ENCODE measurements at regions not wholly inside any gene's neighbourhood (a gene's known extent, or its start where the extent isn't known, plus 50 kb on each side); places are given as distances from the start of the nearest gene placed in this dataset.

DNA sequence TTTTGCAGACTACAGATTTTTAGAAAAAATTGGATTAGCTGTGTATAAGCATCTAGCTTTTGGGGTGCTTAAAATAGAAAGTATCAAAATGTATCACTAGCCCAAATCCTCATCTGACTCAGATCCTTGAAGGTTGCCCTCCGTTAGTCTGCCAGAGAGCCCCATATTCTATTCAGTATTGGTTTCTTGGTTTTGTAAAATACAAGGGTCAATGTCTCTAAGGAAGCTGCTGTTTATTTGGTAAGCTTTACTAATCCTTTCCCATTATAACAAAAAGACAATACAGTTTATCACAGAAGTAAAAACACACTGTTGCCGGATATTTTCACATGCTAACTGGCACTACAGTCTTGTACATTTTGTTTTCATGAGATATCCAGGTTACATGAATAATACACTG lies 92.8 kb upstream of the PTHLH start:
- no peak overlapping the region for H3K27ac ChIP-seq
- TF ChIP-seq, protein P1, sequence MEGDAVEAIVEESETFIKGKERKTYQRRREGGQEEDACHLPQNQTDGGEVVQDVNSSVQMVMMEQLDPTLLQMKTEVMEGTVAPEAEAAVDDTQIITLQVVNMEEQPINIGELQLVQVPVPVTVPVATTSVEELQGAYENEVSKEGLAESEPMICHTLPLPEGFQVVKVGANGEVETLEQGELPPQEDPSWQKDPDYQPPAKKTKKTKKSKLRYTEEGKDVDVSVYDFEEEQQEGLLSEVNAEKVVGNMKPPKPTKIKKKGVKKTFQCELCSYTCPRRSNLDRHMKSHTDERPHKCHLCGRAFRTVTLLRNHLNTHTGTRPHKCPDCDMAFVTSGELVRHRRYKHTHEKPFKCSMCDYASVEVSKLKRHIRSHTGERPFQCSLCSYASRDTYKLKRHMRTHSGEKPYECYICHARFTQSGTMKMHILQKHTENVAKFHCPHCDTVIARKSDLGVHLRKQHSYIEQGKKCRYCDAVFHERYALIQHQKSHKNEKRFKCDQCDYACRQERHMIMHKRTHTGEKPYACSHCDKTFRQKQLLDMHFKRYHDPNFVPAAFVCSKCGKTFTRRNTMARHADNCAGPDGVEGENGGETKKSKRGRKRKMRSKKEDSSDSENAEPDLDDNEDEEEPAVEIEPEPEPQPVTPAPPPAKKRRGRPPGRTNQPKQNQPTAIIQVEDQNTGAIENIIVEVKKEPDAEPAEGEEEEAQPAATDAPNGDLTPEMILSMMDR (IDR thresholded peaks at IDR 0.05; ENCODE audit: low read depth, low read length, missing control alignments) = no peak

DNA sequence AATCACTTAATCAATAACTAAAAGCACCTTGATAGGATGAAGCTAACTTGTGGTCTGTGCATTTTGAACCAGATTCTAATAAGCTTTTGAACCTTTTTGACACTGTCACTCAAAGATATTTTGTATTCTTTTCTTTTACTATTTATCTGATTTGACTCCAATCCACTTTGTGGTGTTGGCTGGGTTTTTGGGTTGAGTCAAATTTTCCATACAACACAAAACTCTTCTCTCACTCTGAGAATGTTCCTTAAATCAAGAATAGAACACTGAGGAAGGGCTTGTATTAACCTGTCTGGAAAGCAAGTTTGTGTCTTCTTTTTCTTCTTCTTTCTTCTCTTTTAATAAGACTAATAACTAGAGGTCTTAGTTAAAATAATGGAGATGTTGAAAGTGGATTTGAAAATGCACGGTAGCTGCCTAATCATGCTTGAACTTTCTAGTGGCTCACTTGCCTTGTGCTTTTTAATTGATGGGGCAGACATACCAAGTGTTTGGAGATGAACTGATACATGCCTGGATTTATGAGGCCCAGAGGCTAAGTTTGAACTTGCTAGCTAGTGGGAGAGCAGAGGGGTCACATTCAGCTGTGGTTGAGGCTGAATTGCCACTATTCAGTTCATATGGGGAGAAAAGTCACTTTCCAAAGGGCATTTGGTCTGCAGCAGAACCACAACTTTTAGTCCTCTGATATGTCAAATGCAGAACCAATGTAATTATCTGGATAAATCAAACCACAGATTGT lies 93.5 kb upstream of the PTHLH start:
- Histone ChIP-seq H3K27ac (no peak overlapping the region), H3K27me3 (replicated peaks) (no peaks in the 10 kb centered on the region), H3K4me3 (ENCODE audit: low read depth, low read length) (no peak overlapping the region), H3K36me3 (replicated peaks) (no peaks in the 10 kb centered on the region)
- in situ Hi-C loops (cut with HindIII; ENCODE audit: low pct_ligation_motif_present, low sequenced_read_pairs) = no loop called here
- DNase-seq = no peak
- TF ChIP-seq, protein P1 (IDR thresholded peaks at IDR 0.05; ENCODE audit: low read depth, low read length, missing control alignments) = no peak

More for the DNA sequence above, 92.8 kb upstream of the PTHLH start:
- no peaks in the 10 kb centered on the region for H3K27me3 ChIP-seq (replicated peaks)
- in situ Hi-C loops (cut with HindIII; ENCODE audit: low pct_ligation_motif_present, low sequenced_read_pairs) = no loop called here
- DNase-seq = no peak
- no peaks in the 10 kb centered on the region for H3K36me3 ChIP-seq (replicated peaks)
- H3K4me3 ChIP-seq (ENCODE audit: low read depth, low read length) = no peak overlapping the region

GRCh38 chr12:28066879-28067278 lies 94.3 kb upstream of the PTHLH start:
- TF ChIP-seq, protein P1 (IDR thresholded peaks at IDR 0.05; ENCODE audit: low read depth, low read length, missing control alignments) = no peak
- no peak overlapping the region for H3K27ac ChIP-seq
- in situ Hi-C loops (cut with HindIII; ENCODE audit: low pct_ligation_motif_present, low sequenced_read_pairs) = no loop called here
- H3K4me3 ChIP-seq (ENCODE audit: low read depth, low read length) = no peak overlapping the region
- DNase-seq = no peak
- no peaks in the 10 kb centered on the region for H3K27me3 ChIP-seq (replicated peaks)
- no peaks in the 10 kb centered on the region for H3K36me3 ChIP-seq (replicated peaks)

- in situ Hi-C loops (cut with HindIII; ENCODE audit: low pct_ligation_motif_present, low sequenced_read_pairs) = no loop called here
- Histone ChIP-seq H3K36me3 (replicated peaks) (no peaks in the 10 kb centered on the region), H3K27me3 (replicated peaks) (no peaks in the 10 kb centered on the region), H3K27ac (no peak overlapping the region), H3K4me3 (ENCODE audit: low read depth, low read length) (no peak overlapping the region)
- DNase-seq = no peak
- TF ChIP-seq, protein P1 (IDR thresholded peaks at IDR 0.05; ENCODE audit: low read depth, low read length, missing control alignments) = no peak
Measured at GRCh38 chr12:28068467-28068866, 95.9 kb upstream of the PTHLH start.

DNA sequence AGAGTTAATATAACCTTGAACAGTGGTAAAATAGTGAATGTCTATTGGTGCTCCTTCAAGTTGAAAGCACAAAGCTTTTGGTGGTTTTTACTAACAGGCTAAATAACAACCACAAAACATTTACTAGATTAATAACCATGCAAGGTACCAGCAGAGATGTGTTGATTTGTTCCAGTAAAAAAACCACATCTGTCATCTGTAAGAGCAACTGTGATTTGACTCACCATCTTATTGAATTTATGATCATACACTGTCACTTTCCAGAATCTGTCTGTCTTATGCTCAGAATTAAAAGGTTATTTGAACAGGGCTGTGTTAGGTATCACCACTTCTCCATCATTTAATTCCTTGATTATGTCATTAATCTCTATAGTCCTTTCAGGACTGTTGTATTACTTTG lies 107.0 kb upstream of the PTHLH start:
- H3K27ac ChIP-seq = no peak overlapping the region
- no peak for DNase-seq
- no peaks in the 10 kb centered on the region for H3K27me3 ChIP-seq (replicated peaks)
- TF ChIP-seq, protein P1 (IDR thresholded peaks at IDR 0.05; ENCODE audit: low read depth, low read length, missing control alignments) = no peak
- in situ Hi-C loops (cut with HindIII; ENCODE audit: low pct_ligation_motif_present, low sequenced_read_pairs) = no loop called here
- no peak overlapping the region for H3K4me3 ChIP-seq (ENCODE audit: low read depth, low read length)
- H3K36me3 ChIP-seq (replicated peaks) = no peaks in the 10 kb centered on the region

- H3K36me3 ChIP-seq (replicated peaks) = no peaks in the 10 kb centered on the region
- no peak overlapping the region for H3K4me3 ChIP-seq (ENCODE audit: low read depth, low read length)
- no peak overlapping the region for H3K27ac ChIP-seq
- no peaks in the 10 kb centered on the region for H3K27me3 ChIP-seq (replicated peaks)
- TF ChIP-seq, protein P1 (IDR thresholded peaks at IDR 0.05; ENCODE audit: low read depth, low read length, missing control alignments) = no peak
- no peak for DNase-seq
- in situ Hi-C loops (cut with HindIII; ENCODE audit: low pct_ligation_motif_present, low sequenced_read_pairs) = no loop called here
Measured at GRCh38 chr12:28082096-28082495, 108.2 kb upstream of the CCDC91 start.
